ENCODE measurements at regions not wholly inside any gene's neighbourhood (a gene's known extent, or its start where the extent isn't known, plus 50 kb on each side); places are given as distances from the start of the nearest gene placed in this dataset.

GRCh38 chr10:121369616-121370015 is 228.6 kb downstream of the FGFR2 start:
- TF ChIP-seq CTCF (IDR thresholded peaks at IDR 0.05): no peak
- no peak for TF ChIP-seq POLR2A (IDR thresholded peaks at IDR 0.05)
- TF ChIP-seq POLR2AphosphoS5 (IDR thresholded peaks at IDR 0.05): no peak
- no peak for TF ChIP-seq EP300 (IDR thresholded peaks at IDR 0.05)

Data from stomach (tissue), 4 donors.